HG03045 (cell line): ENCODE measurements at regions not wholly inside any gene's neighbourhood (a gene's known extent, or its start where the extent isn't known, plus 50 kb on each side); places are given as distances from the start of the nearest gene placed in this dataset.

Experiments
- ATAC-seq: cut with Tn5 transposase; IDR thresholded peaks from one replicate; pipeline ENCODE4 v1.9.1; 2021; ENCODE audit warnings: mild to moderate bottlenecking, moderate library complexity; ENCODE audit not compliant: unreplicated experiment

- no peak for ATAC-seq
Observed at GRCh38 chr10:129390147-129390546, 76.9 kb upstream of the MGMT start.

DNA sequence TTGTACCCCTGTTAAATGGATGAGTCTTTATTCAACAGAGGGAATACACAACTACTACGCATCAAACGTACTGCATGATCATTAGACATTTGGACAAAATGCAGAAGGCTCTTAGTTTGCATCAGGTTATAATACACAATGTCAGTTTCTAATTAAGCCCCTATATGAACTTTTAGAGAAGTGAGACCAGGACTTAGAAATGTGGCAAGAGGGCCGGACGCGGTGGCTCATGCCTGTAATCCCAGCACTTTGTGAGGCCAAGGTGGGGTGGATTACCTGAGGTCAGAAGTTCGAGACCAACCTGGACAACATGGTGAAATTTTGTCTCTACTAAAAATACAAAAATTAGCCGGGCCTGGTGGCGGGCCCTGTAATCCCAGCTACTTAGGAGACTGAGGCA is 76.3 kb upstream of the MGMT start:
- no peak for ATAC-seq

DNA sequence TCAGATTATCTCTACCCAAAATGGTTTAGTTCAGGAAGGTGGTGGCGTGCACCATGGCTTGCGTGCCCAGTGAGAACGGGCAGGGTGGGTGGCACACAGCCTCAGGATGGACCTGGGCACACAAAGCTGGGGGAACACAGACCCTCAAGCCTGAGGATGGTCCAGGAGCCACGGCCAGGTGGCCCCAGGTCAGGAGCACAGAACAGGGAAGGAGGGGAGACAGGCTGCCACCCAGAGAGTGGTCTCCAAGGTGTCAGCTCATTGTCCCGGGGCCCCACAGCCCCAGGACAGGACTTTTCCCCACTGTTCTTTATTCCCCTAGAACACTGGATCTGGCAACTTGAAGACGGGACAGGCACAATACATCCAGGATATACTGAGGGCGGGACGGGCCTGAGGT is 75.6 kb upstream of the MGMT start:
- ATAC-seq, result no peak

DNA sequence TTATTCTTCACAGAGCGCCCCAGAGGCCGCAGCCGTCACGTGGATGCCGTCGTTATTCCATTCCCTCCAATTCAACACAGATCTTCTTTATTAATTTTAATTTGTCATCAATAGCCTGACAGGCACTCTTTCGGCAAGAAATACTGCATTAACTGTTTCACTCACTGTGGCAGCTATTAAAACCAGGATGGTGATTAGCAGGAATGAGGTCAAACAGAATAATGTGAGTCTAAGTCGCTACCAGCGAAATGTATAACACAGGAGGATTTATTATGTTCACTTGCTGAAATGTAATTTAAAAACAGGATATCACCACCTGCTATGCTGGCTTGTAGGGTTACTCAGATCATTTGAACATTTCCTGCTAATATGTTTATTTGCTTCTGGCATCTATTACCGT is 74.2 kb upstream of the MGMT start:
- no peak for ATAC-seq

- ATAC-seq, result no peak
Observed at GRCh38 chr10:129393812-129394211, 73.2 kb upstream of the MGMT start.

DNA sequence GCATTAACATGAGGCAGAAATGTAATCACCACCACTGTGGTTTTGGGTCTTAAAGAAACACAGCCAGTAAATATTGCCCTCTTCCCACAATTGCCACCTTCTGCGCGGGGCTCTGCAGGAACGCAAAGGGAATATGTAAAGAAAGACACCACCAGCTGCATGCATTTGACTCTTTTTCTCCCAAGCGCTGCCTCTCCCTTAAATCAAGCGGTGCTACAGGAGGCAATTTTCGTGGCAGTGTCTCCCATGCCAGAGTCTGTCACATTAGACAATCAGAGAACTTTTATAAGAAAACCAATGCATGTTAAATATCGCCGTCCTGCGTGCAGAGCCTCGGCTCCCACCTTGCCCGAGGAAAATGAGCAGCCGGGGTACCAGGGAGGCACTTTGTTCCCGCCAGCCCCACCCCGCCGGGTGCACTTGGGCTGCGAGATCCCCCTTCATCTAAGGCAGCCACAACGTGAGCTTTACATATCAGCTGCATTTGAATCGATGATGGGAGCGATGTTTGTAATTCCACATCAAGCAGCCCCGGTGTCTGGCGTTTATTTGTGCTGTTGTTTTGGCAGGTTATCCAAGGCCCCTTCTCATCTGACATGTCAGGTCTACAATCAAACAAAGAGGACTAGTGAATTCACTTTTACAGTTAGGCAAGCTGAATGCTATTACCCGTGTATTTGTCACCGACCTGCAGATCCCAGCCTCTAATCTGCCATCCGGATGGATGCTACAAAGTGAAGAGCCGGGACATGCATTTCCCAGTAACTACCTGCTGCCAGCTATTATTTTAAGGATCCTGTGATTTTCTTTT is 72.3 kb upstream of the MGMT start:
- ATAC-seq, result no peak

GRCh38 chr10:129396021-129396722 is 70.9 kb upstream of the MGMT start:
- ATAC-seq, result no peak

DNA sequence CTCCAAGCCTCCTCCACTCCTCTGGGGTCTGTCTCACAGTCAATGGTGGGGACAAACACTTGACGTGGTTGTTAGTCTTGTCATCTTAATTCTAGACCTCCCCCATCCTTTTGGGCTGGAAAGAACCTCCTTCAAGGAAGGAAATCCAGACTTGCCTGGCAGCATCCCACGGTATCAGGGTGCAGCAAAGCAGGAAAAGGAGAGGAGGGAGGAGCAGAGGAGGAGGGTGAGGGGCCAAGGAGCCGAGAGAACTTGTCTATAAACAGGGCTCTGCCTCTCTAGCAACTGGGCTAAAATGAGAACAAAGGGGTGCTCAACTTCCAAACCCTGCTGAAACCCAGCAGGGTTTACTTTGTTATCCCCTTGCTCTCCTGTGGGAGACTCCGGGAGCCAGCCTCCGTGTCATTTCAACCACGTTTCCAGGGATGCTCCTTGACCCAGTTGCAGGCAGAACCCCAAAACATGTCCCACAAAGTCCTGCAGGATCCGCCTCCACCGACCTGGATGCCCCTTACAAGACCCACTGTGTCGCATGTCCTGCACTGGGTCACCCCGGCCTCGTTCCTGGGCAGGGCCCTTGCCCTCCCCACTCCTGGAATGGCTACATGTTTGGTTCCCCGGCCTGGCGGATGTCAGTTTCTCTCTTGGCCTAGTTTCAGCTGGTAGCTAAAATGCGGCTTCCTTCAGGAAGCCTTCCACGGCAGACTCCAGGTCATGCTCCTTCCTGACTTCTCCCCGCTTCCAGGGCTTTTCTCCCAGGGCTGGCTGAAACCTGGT is 69.7 kb upstream of the MGMT start:
- no peak for ATAC-seq

DNA sequence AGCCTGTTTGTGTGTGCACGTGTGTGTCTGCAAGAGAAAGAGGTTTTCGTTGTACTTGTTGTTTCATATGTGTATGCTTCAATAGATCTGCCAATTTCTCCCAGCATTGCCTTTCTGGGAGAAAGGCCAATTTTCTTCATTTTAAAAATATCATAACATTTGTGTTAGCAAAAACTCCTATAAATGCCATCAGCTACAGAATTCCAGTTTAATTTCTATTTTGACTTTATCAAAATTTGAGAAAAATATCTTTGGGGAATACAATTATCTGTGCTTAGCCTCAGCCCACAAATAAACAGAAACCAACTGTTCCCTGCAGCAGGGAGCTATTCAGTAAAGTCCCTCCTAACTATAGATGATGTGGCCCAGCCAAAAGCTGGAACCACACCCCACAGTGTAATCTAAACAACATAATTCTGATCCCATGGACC is 68.3 kb upstream of the MGMT start:
- ATAC-seq, result no peak

GRCh38 chr10:129400426-129400825 is 66.6 kb upstream of the MGMT start:
- ATAC-seq, result no peak

DNA sequence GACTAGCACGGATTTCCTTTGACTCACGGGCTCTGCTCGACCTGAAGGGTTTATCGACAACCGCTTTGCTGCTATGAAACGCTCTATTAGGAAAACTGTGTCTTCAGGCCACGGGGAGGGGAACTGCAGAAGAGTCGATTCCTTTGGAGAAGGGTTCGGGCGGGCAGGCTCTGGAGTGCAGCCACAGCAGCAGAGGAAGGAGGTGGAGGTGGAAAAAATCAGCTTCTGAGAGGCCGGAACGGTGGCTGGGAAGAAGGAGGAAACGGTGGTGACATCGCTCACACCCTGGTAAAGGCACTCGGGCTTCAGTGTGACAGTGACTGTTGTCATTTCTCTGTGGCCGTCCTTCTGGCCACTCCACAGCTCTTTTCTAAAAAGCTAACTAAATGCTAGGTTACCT is 64.6 kb upstream of the MGMT start:
- ATAC-seq, result no peak

DNA sequence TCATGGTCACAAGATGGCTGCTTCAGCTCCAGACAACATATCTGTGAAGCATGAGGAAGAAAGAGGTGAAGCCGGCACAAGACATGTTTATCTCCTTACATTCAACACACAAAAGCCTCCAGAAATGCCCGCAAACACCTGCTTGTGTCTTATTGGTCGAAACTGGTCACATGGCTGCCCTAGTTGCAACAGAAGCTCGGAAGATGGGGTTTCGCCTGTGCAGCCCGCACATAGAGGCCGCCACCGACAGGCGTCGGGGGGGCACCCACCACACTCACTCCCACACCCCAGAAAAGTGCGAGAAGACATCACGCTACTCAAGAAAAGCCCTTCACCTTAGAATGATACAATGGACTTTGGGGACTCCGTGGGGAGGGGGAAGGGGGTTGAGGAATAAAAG is 63.0 kb upstream of the MGMT start:
- no peak for ATAC-seq

GRCh38 chr10:129405389-129405788 is 61.7 kb upstream of the MGMT start:
- no peak for ATAC-seq

GRCh38 chr10:129410688-129411392 is 56.2 kb upstream of the MGMT start:
- no peak for ATAC-seq

GRCh38 chr10:129411393-129411705 is 55.7 kb upstream of the MGMT start:
- no peak for ATAC-seq

- no peak for ATAC-seq
Observed at GRCh38 chr10:129411772-129412171, 55.3 kb upstream of the MGMT start.

DNA sequence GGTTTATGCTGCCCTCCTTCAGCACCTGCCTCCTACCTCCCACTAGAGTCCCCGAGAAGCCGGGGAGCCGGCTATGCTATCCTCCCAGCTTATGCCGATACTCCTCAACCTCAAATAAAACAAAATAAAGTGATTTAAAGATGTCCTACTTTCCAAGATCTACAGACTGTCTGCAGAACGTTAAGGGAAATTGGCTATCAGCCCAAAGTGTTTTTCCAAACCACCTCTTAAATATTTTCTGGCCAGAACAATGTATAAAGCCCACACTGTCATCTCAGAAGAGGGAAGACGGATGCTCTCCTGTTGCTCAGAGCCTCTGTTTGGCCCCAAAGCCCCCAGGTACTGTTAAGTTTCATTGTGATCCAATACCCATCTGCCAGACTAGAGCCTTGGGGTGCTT is 54.0 kb upstream of the MGMT start:
- no peak for ATAC-seq

GRCh38 chr10:129415215-129416140 is 51.6 kb upstream of the MGMT start:
- no peak for ATAC-seq

DNA sequence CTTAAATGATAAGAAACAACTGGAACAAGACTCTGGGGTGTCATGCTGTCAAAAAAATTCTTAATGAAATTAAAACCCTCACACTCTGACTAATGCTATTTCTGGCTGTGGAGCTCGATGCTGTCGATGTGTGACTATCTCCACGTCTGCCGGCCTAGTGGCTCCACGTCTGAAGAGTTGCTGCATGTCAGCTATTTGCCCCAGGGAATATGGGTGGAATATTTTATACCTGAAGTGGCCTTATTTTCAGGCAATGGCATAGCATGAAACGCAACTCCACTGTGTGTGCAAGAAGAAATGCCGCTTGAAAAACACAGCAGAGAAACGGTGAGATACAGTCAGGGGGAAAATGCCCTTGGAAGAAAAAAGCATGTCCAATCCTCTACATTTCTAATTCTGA is 50.9 kb upstream of the MGMT start:
- no peak for ATAC-seq
